Mammary epithelial cell (primary cell): ENCODE measurements at regions not wholly inside any gene's neighbourhood (a gene's known extent, or its start where the extent isn't known, plus 50 kb on each side); places are given as distances from the start of the nearest gene placed in this dataset.

Experiments
- EZH2 ChIP-seq: IDR thresholded peaks from 2 replicates; pipeline ENCODE4 v1.6.1; 2012; ENCODE audit warnings: low read length, inconsistent platforms, borderline replicate concordance
- TF ChIP-seq, protein P1 (sequence below), 2 donors: IDR thresholded peaks in 1 of 2; conservative IDR thresholded peaks in 1 of 2; 2 replicates each; pipeline ENCODE4 v1.5.1; 2011 to 2012; ENCODE audit warnings: inconsistent platforms in 2 of 2, low read length in 2 of 2, mild to moderate bottlenecking in 2 of 2, control low read depth in 1 of 2, low read depth in 1 of 2; ENCODE audit not compliant: insufficient read depth in 1 of 2; ENCODE audit errors: extremely low read depth in 1 of 2

DNA sequence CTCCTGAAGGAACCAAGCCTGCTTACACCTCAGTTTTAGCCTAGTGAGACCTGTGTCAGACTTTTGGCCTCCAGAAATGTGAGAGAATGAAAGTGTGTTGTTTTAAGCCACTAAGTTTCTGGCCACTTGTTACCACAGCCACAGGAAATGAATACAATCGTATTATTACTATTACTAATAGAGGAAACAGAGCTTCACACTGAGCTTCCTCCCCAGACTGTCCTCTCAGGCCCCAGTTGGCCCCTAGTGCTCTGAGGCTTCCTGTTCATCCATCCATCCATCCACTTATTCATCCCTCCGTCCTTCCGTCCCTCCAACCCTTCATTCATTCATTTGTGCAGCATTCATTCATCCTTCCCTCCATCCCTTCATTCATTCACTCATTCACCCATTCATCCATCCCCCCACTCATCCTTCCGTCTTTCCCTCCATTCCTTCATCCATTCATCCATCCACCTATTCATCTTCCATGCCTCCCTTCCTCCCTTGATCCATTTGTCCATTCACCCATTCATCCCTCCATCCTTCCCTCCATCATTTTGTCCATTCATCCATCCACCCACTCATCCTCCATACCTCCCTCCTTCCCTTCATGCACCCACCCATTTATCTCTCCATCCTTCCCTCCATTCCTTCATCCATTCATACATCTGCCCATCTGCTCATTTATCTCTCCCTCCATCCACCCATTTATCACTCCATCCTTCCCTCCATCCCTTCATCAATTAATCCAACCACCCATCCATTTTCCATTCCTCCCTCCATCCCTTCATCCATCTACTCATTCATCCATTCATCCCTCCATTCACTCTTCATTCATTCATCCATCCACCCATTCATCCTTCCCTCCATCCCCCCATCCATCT, 95.0 kb downstream of the FOXL1 start:
- TF ChIP-seq, protein P1, sequence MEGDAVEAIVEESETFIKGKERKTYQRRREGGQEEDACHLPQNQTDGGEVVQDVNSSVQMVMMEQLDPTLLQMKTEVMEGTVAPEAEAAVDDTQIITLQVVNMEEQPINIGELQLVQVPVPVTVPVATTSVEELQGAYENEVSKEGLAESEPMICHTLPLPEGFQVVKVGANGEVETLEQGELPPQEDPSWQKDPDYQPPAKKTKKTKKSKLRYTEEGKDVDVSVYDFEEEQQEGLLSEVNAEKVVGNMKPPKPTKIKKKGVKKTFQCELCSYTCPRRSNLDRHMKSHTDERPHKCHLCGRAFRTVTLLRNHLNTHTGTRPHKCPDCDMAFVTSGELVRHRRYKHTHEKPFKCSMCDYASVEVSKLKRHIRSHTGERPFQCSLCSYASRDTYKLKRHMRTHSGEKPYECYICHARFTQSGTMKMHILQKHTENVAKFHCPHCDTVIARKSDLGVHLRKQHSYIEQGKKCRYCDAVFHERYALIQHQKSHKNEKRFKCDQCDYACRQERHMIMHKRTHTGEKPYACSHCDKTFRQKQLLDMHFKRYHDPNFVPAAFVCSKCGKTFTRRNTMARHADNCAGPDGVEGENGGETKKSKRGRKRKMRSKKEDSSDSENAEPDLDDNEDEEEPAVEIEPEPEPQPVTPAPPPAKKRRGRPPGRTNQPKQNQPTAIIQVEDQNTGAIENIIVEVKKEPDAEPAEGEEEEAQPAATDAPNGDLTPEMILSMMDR (conservative IDR thresholded peaks at IDR 0.05 in 1 of 2, IDR thresholded peaks at IDR 0.05 in 1 of 2; ENCODE audit: extremely low read depth in 1 of 2, insufficient read depth in 1 of 2, low read depth in 1 of 2, low read length in 2 of 2): no peak
- no peak for TF ChIP-seq EZH2
